IMR-90 (cell line): ENCODE measurements at regions not wholly inside any gene's neighbourhood (a gene's known extent, or its start where the extent isn't known, plus 50 kb on each side); places are given as distances from the start of the nearest gene placed in this dataset.

Experiments
- ATAC-seq: fragments of 200-7000 bp; cut with Tn5 transposase; 2 replicates; pipeline ENCODE4 v1.9.1; 2020; ENCODE audit warnings: low read depth, mild to moderate bottlenecking, moderate library complexity
- BruUV-seq: library from RNA; stranded (reverse); fragments of 400-500 nt; replicated peaks from 2 replicates; lab custom pipeline; 2021; lab: Mats Ljungman, UMichigan
- CTCF ChIA-PET: fragments of 300-600 bp; formaldehyde crosslinking; extraction: SDS; loops from one replicate; lab custom pipeline; 2021; ENCODE audit warnings: antibody characterized with exemption; lab: Yijun Ruan, JAX
- POLR2A ChIA-PET: fragments of 300-600 bp; sonication (Branson Sonifier 250); formaldehyde crosslinking; loops from one replicate; lab custom pipeline; 2022; ENCODE audit warnings: antibody characterized with exemption; ENCODE audit not compliant: unreplicated experiment; lab: Charles Lee
- DNase-seq: peaks from one replicate; pipeline ENCODE4 v3.0.0; 2013
- H2AFZ ChIP-seq: replicated peaks from 2 replicates; pipeline ENCODE3; 2013; ENCODE audit warnings: low read length, mild to moderate bottlenecking; ENCODE audit not compliant: poor library complexity
- H2AK5ac ChIP-seq: 2 replicates; pipeline ENCODE4 v1.6.1; 2013; ENCODE audit warnings: low read depth, low read length, inconsistent platforms
- H2AK9ac ChIP-seq: replicated peaks from 2 replicates; pipeline ENCODE3; 2013; ENCODE audit warnings: mild to moderate bottlenecking, low read depth, low read length, moderate library complexity; ENCODE audit not compliant: poor library complexity
- H2BK120ac ChIP-seq: 2 replicates; pipeline ENCODE4 v1.6.1; 2013; ENCODE audit warnings: low read depth, low read length, inconsistent platforms
- H2BK15ac ChIP-seq: 3 replicates; pipeline ENCODE4 v1.6.1; 2013; ENCODE audit warnings: low read depth, low read length, inconsistent platforms
- H2BK20ac ChIP-seq: 2 replicates; pipeline ENCODE4 v1.6.1; 2013; ENCODE audit warnings: low read depth, mild to moderate bottlenecking, inconsistent platforms, low read length, moderate library complexity
- H2BK5ac ChIP-seq: 2 replicates; pipeline ENCODE4 v1.6.1; 2013; ENCODE audit warnings: mild to moderate bottlenecking, low read depth, low read length, inconsistent platforms; ENCODE audit not compliant: poor library complexity, severe bottlenecking
- H3K14ac ChIP-seq: replicated peaks from 2 replicates; pipeline ENCODE4 v1.6.1; 2013; ENCODE audit warnings: low read depth, low read length, inconsistent platforms
- H3K18ac ChIP-seq: 2 replicates; pipeline ENCODE4 v1.6.1; 2013; ENCODE audit warnings: low read depth, low read length, control low read depth
- H3K23ac ChIP-seq: 2 replicates; pipeline ENCODE4 v1.6.1; 2013; ENCODE audit warnings: low read depth, low read length, inconsistent platforms
- H3K27ac ChIP-seq: 2 replicates; pipeline ENCODE4 v1.5.1; 2013; ENCODE audit warnings: mild to moderate bottlenecking, control low read depth, low read length; ENCODE audit not compliant: insufficient read depth
- H3K27me3 ChIP-seq: 2 replicates; pipeline ENCODE4 v1.6.1; 2013; ENCODE audit warnings: low read length; ENCODE audit not compliant: control insufficient read depth, insufficient read depth
- H3K36me3 ChIP-seq: 2 replicates; pipeline ENCODE4 v1.6.1; 2013; ENCODE audit warnings: low read length, mixed read lengths; ENCODE audit not compliant: control insufficient read depth, insufficient read depth
- H3K4ac ChIP-seq: 2 replicates; pipeline ENCODE4 v1.6.1; 2013; ENCODE audit warnings: low read depth, low read length, inconsistent platforms
- H3K4me1 ChIP-seq: 2 replicates; pipeline ENCODE4 v1.6.1; 2013; ENCODE audit warnings: low read length, mixed read lengths; ENCODE audit not compliant: control insufficient read depth, insufficient read depth
- H3K4me2 ChIP-seq: 2 replicates; pipeline ENCODE4 v1.6.1; 2013; ENCODE audit warnings: low read depth, mild to moderate bottlenecking, control low read depth, low read length, moderate library complexity
- H3K4me3 ChIP-seq: 2 replicates; pipeline ENCODE4 v1.5.1; 2013; ENCODE audit warnings: low read depth, mild to moderate bottlenecking, control low read depth, low read length, moderate library complexity; ENCODE audit not compliant: insufficient read depth
- H3K56ac ChIP-seq: 2 replicates; pipeline ENCODE4 v1.6.1; 2013; ENCODE audit warnings: low read length, inconsistent platforms; ENCODE audit not compliant: insufficient read depth; ENCODE audit errors: extremely low read depth
- H3K79me1 ChIP-seq, 2 experiments: 2 replicates each; pipeline ENCODE4 v1.6.1; 2013; ENCODE audit warnings: low read length in 2 of 2, inconsistent platforms in 1 of 2, low read depth in 1 of 2
- H3K9ac ChIP-seq: 2 replicates; pipeline ENCODE4 v1.6.1; 2013; ENCODE audit warnings: low read depth, low read length, control low read depth
- H3K9me1 ChIP-seq: 2 replicates; pipeline ENCODE4 v1.6.1; 2013; ENCODE audit warnings: low read length, inconsistent platforms; ENCODE audit not compliant: insufficient read depth
- H3K9me3 ChIP-seq: 2 replicates; pipeline ENCODE4 v1.6.1; 2013; ENCODE audit warnings: low read length; ENCODE audit not compliant: control insufficient read depth, insufficient read depth
- H4K20me1 ChIP-seq: 2 replicates; pipeline ENCODE4 v1.6.1; 2013; ENCODE audit warnings: low read length, inconsistent platforms; ENCODE audit not compliant: insufficient read depth
- H4K5ac ChIP-seq: 2 replicates; pipeline ENCODE4 v1.6.1; 2013; ENCODE audit warnings: mild to moderate bottlenecking, low read depth, low read length, control low read depth
- H4K8ac ChIP-seq, 2 experiments: 2 replicates each; pipeline ENCODE4 v1.6.1; 2013; ENCODE audit warnings: low read depth in 2 of 2, low read length in 2 of 2, control low read depth in 1 of 2, inconsistent platforms in 1 of 2
- H4K91ac ChIP-seq: 2 replicates; pipeline ENCODE4 v1.6.1; 2013; ENCODE audit warnings: low read depth, low read length, inconsistent platforms; ENCODE audit not compliant: insufficient read depth
- CEBPB ChIP-seq: IDR thresholded peaks from 2 replicates; pipeline ENCODE4 v1.6.1; 2012; ENCODE audit warnings: low read depth, low read length, improper control_type of control experiment
- CHD1 ChIP-seq: IDR thresholded peaks from 2 replicates; pipeline ENCODE4 v1.6.1; 2012; ENCODE audit warnings: low read depth, low read length, improper control_type of control experiment
- CTCF ChIP-seq: conservative IDR thresholded peaks from 2 replicates; pipeline ENCODE4 v1.5.1; 2012; ENCODE audit warnings: mild to moderate bottlenecking, low read depth, low read length, improper control_type of control experiment
- MAFK ChIP-seq: IDR thresholded peaks from 2 replicates; pipeline ENCODE4 v1.6.1; 2012; ENCODE audit warnings: low read depth, low read length, improper control_type of control experiment
- MXI1 ChIP-seq: IDR thresholded peaks from 2 replicates; pipeline ENCODE4 v1.6.1; 2012; ENCODE audit warnings: low read depth, mild to moderate bottlenecking, low read length, moderate library complexity, borderline replicate concordance
- NFE2L2 ChIP-seq: fragments of 150-350 bp; IDR thresholded peaks from 2 replicates; pipeline ENCODE4 v1.6.1; 2016; ENCODE audit warnings: low read depth, mild to moderate bottlenecking, low read length
- POLR2A ChIP-seq: IDR thresholded peaks from 2 replicates; pipeline ENCODE4 v1.6.1; 2012; ENCODE audit warnings: mild to moderate bottlenecking, low read depth, low read length
- RAD21 ChIP-seq: IDR thresholded peaks from 2 replicates; pipeline ENCODE4 v1.6.1; 2012; ENCODE audit warnings: low read length, improper control_type of control experiment
- SMC3 ChIP-seq: fragments of 150-350 bp; IDR thresholded peaks from 2 replicates; pipeline ENCODE4 v1.6.1; 2016; ENCODE audit warnings: low read depth, mild to moderate bottlenecking, antibody characterized with exemption, low read length, moderate library complexity
- WGBS, 2 experiments: methylation state at CpG; one replicate each; pipeline versions ENCODE4 v1.1.5 to v1.1.7; 2013; ENCODE audit warnings: missing lambda C conversion rate in 2 of 2; ENCODE audit not compliant: insufficient read length in 1 of 2; ENCODE audit errors: extremely low coverage in 2 of 2; 5-methylcytosine and 5-hydroxymethylcytosine counted together
- dilution Hi-C: fragments of 300-500 bp; cut with HindIII; formaldehyde crosslinking; loops from one replicate; pipeline ENCODE4 v1.14.3; 2018; ENCODE audit warnings: low sequenced_read_pairs; ENCODE audit not compliant: unreplicated experiment
- in situ Hi-C: fragments of 300-500 bp; cut with MboI; formaldehyde crosslinking; loops from 3 replicates; pipeline ENCODE4 v1.14.3; 2019; ENCODE audit warnings: low sequenced_read_pairs, inconsistent platforms, mixed read lengths
- intact Hi-C: fragments of 100-400 bp; cut with micrococcal nuclease; formaldehyde crosslinking; loops from 2 replicates; pipeline ENCODE4 v1.10.0; 2022
- TF ChIP-seq, protein P1 (sequence below): fragments of 150-350 bp; IDR thresholded peaks from 2 replicates; pipeline ENCODE4 v1.6.1; 2016; ENCODE audit warnings: low read depth, mild to moderate bottlenecking, low read length, moderate library complexity, borderline replicate concordance

GRCh38 chr5:132130918-132131715 is 57.5 kb downstream of the CSF2 start:
- H3K27me3 ChIP-seq: peaks cover 4% of the 10 kb centered on the region; the same call in 1 of the 2 replicates
- in situ Hi-C loops (no loop called here), intact Hi-C loops (no loop called here), dilution Hi-C loops (no loop called here)
- no peak overlapping the region for H3K14ac ChIP-seq
- no peak overlapping the region for H4K5ac ChIP-seq
- H3K9ac ChIP-seq: no peak overlapping the region
- H2BK120ac ChIP-seq: no peak overlapping the region
- no CpG with 5 or more reads among the region's 5 CpGs for WGBS, 2 experiments
- BruUV-seq: no TSS peak
- ChIA-PET CTCF (no interaction called here), POLR2A (no interaction called here)
- H2AK9ac ChIP-seq: no peak overlapping the region
- ATAC-seq (no peak), DNase-seq (no peak)
- no peak overlapping the region for H3K4ac ChIP-seq
- H2BK15ac ChIP-seq: no peak overlapping the region
- no peak overlapping the region for H2AFZ ChIP-seq
- no peak overlapping the region for H3K4me2 ChIP-seq
- peaks cover 13% of the 10 kb centered on the region for H3K9me3 ChIP-seq
- no peaks in the 10 kb centered on the region for H3K4me1 ChIP-seq
- H3K23ac ChIP-seq: no peak overlapping the region
- no peak overlapping the region for H2BK5ac ChIP-seq
- H3K4me3 ChIP-seq: no peak overlapping the region
- no peak overlapping the region for H4K91ac ChIP-seq
- H3K56ac ChIP-seq: no peak overlapping the region
- H2AK5ac ChIP-seq: no peak overlapping the region
- no peaks in the 10 kb centered on the region for H3K36me3 ChIP-seq
- H3K9me1 ChIP-seq: no peaks in the 10 kb centered on the region
- H3K18ac ChIP-seq: no peak overlapping the region
- H3K79me1 ChIP-seq: no peaks in the 10 kb centered on the region
- H4K20me1 ChIP-seq: no peaks in the 10 kb centered on the region
- TF ChIP-seq, protein P1, sequence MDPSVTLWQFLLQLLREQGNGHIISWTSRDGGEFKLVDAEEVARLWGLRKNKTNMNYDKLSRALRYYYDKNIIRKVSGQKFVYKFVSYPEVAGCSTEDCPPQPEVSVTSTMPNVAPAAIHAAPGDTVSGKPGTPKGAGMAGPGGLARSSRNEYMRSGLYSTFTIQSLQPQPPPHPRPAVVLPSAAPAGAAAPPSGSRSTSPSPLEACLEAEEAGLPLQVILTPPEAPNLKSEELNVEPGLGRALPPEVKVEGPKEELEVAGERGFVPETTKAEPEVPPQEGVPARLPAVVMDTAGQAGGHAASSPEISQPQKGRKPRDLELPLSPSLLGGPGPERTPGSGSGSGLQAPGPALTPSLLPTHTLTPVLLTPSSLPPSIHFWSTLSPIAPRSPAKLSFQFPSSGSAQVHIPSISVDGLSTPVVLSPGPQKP: no peak
- TF ChIP-seq CTCF: no peak
- no peak for TF ChIP-seq MXI1
- no peak for TF ChIP-seq NFE2L2
- no peak for TF ChIP-seq CHD1
- no peak for TF ChIP-seq SMC3
- TF ChIP-seq MAFK: no peak
- no peak for TF ChIP-seq CEBPB
- TF ChIP-seq RAD21: no peak
- no peak for TF ChIP-seq POLR2A
- H4K8ac ChIP-seq: no peak overlapping the region
- H2BK20ac ChIP-seq: no peak overlapping the region
- no peak overlapping the region for H3K27ac ChIP-seq
